GM18868 (cell line): ENCODE measurements at regions not wholly inside any gene's neighbourhood (a gene's known extent, or its start where the extent isn't known, plus 50 kb on each side); places are given as distances from the start of the nearest gene placed in this dataset.
A peak's percentile ranks its signal among the peaks of the same experiment; 100 is the strongest.

Experiments
- ATAC-seq: cut with Tn5 transposase; IDR thresholded peaks from one replicate; pipeline ENCODE4 v1.9.1; 2021; ENCODE audit warnings: mild to moderate bottlenecking, moderate library complexity; ENCODE audit not compliant: unreplicated experiment

DNA sequence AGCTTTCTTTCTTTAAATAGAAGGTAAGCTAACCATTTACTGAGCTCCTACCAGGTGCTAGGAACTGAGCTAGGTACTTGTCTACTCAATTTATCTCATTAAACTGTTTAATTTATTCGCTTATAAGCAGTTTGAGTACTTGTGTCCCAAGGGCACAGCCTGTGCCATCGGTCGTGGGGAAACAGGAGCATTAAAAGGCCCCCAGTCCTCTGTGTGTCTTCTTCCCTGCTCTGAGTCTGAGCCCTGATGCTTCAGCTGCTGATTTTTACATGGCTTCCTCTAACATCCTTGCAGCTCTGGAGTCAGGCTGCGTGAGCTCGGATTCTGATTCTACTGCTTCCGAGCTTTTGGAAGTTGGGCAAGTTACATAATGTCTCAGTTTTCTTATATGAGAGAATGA, 239.5 kb downstream of the EDEM1 start:
- ATAC-seq: no peak

DNA sequence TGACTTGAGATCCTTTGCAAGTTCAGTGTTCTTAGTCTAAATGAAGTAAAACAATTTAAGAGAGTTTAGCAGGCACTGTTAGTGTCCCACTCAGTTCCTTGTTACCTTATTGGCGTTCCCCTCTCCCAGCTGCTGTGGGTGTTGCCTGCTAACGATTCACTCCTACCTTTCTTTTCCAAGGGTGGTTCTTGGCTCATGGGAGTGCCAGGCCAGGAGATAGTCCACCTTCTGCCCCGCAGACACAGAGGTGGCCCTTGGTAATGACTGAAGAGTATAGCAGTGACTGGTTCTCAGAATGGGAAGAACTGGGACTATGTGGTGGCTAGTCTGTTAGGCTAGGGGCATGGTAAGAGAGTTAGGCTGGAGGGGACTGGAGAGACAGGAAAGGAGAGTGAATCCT, 240.4 kb downstream of the EDEM1 start:
- no peak for ATAC-seq

DNA sequence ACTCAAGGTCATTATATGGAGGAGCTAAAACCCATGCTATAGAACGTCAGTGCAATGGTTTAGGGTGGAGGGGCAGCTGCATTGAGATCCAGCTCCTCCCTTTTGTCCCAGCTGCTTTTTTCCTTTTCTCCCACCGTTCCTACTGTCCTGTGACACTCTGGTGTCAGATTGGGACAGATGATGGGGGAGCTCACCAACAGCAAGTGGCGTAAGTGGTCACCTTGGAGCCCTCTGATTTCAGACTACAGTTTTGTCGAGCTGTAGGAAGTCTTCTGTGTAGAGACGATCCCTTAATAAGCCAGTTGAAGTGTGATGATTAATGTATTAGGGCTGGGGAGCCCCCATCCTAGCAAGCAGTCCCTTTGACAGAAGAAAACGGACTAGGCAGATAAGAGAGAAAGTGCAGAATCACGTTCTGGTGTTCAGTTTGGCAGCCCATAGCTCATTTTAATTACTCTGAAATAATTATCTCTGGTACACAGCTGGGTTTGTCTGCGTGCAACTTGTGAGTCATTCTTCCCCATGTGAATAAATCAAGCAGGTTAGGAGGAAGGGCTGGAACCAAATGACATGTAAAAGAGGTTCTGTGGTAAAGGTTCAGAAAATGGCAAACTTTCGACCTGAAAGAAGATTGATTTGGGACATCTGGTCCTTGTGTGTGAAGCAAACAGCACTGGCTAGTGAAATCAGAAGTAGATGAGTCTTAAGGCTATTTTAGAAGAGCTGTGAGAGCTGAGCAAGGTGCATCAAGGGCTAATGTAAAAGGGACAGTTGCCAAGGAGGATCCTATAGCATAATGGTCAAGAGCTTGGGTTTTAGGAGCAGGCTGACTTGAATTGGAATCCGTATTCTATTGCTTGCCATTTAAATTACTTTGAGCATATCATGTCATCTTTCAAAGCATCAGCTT, 241.4 kb downstream of the EDEM1 start:
- ATAC-seq: peak; percentile 77

DNA sequence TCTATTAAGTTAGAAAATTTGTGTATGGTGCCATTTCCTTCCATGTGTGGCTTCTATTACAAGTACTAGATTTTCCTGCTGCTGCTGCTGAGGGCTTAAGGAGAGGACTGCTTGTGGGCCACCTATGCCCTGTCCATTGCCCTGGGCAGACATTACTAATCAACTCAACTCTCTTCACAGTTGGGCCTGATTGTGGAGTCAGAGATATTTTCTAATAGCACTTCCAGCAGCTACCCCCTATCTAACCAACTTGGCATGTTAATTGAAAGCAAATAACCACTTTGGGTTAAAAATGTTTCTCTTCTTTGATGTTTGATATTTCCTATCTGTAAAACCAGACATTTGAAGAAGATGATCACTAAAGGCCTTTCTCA, 242.0 kb downstream of the EDEM1 start:
- ATAC-seq: no peak

DNA sequence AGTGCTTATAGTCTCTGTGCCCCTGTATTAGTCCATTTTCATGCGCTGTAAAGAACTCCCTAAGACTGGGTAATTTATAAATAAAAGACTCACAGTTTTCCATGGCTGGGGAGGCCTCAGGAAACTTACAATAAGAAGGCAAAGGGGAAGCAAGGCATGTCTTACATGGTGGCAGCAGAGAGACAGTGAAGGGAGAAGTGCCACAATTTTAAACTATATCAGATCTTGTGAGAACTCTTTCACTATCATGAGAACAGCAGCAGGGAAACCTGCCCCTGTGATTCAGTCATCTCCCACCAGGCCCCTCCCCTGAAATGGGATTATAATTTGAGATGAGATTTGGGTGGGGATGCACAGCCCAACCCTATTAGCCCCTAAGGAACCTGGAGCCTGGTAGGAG, 243.2 kb downstream of the EDEM1 start:
- ATAC-seq: no peak

DNA sequence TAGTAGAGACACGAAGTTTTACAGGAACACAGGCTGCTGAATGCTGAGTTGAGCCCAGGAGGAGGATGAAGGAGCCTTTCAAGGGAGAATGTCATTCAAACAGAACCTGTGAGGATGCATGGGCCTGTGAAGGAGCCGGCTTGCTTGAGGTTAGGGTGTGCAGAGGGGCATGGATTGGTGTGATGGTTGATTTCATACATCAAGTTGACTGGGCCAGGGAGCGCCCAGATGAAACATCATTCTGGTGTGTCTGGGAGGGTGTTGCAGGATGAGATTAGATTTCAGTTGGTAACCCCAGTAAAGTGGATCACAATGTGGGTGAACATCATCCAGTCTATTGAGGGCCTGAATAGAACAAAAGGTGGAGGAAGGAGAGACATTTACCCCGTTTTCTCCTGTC, 243.6 kb downstream of the EDEM1 start:
- no peak for ATAC-seq

DNA sequence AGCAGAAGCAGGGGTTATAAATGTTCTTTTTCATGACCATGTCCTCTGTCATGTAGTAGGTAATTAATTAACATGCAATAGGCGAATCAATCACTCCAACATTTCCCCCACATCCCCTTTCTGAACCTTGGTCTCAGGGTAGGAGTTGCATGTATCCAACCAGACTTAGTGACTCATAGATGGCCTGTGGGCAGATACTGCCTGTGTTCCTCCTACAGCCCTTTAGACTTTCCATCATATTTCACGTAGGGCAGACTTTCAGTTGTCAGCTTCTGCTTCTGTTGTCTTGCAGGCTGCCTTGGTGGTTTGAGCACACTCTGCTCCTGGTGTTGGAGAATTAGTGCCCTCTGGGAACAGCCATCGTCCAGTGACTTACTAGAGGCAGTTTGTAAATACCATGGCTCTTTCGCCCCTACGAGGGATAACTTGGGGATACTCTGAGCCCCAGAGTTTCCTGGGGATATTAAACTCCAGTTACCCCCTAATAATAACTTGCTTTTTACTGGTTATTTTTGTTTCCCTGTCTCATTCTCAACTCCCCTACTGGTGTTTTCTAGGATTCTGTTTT, 244.4 kb downstream of the EDEM1 start:
- no peak for ATAC-seq

DNA sequence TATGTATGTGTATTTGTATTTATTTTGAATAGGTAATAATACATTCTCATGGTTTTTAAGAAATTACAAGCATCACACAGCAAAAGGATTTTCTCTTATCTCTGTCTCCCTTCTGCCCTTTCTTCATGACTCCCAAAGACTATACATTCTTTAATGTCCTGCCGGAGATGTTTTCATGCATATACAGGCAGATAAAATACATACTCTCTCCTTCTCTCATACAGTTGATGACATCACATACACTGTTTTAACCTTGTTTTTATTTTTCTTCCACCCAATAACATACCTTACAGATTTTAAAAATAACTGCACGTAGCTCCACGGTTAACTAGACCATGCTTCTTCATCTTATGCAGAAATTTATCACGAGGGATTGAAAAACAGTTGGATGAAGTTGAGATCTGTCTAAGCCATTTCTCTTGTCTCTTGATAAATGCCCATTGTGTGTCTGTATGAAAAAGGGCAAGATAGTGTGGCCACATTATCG, 249.8 kb downstream of the EDEM1 start:
- no peak for ATAC-seq

DNA sequence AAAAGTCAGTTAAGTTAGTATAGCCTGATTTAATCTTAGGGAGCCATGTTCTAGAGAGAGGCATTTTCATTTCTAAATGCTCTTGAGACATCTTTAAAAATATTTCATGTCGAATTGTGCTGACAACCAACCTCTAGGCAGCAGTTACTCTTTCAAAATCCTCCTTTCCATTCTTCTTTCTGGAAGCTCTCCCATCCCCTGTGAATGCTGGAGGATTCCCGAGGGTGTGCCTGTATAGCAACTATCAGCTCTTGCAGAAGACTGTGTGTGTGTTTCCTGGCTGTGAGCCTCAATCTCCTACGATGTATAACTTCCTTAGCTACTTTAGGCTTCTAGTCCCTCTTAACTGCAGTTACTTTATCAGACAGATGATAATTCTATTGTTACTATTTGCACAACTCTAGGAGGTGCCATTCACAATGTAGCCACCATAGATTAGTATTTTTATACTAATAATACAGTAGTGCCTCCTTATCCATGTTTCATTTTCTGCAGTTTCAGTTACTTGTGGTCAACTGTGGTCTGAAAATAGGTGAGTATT, 250.3 kb downstream of the EDEM1 start:
- ATAC-seq: no peak

DNA sequence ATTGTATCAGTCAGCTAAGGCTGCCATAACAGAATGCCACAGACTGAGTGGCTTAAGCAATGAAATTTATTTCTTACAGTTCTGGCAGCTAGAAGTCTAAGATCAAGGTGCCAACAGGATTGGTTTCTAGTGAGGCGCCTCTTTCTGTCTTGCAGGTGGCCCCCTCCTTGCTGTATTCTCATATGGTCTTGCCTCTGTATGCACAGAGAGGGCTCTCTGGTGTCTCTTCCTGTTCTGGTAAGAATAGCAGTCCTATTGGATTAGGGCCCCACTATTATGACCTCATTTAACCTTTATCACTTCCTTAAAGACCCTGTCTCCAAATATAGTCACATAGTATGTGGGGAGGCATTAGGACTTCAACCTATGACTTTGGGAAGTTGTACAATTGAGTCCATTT, 253.9 kb downstream of the EDEM1 start:
- ATAC-seq: no peak

DNA sequence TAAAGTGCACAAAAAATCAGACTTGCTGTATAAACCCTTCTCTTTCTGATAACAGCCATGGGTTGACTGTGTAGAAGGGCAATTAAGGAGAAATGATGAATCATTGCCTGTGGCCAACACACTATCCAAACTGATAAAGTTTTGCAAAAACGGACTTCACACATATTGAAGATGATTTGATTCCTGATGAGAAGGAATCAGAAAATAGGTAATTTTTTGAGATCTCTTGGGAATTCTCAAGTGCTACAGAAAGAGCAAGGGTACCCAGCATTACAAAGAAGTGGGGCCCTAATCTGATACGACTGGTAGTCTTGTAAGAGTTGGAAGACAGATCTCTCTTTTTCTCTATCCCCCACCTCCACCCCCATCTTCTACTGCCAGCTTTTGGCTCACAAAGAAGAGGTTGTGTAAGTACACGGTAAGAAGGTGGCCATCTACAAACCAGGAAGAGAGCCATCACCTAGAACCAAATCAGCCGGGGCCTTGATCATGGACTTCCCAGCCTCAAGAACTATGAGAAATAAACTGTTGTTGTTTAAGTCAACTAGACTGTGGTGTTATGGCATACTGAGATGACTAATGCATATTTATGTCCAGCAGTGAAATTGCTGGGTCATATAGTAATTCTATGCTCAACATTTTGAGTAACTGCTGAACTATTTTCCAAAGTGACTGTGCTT, 254.7 kb downstream of the EDEM1 start:
- ATAC-seq: no peak

DNA sequence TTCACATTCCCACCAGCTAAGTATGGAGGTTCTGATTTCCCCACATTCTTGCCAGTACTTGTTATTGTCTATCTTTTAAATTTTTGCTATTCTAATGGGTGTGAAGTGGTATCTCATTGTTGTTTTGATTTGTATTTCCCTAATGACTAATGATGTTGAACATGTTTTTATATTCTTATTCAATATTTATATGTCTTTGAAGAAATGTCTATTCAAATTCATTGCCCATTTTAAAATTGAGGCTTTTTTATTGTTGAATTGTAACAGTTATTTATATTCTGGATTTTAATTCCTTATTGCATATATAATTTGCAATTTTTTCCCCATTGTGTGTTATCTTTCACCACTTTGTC, 255.3 kb downstream of the EDEM1 start:
- ATAC-seq: no peak

DNA sequence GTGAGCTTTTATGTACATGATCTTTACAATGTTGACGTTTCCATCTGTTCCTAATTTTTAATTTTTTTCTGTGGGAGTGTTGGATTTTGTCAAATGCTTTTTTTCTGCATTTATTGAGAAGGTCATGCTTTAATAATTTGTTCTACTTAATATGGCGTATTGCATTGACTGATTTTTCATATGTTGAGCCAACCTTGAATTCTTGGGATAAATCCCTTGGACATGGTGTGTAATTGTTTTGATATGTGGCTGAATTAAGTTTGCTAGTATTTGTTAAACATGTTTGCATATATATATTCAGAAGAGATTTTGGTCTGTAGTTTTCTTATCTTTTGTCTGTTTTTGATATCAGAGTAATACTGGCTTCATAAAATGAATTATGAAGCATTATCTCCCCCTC, 256.7 kb downstream of the EDEM1 start:
- ATAC-seq: no peak

DNA sequence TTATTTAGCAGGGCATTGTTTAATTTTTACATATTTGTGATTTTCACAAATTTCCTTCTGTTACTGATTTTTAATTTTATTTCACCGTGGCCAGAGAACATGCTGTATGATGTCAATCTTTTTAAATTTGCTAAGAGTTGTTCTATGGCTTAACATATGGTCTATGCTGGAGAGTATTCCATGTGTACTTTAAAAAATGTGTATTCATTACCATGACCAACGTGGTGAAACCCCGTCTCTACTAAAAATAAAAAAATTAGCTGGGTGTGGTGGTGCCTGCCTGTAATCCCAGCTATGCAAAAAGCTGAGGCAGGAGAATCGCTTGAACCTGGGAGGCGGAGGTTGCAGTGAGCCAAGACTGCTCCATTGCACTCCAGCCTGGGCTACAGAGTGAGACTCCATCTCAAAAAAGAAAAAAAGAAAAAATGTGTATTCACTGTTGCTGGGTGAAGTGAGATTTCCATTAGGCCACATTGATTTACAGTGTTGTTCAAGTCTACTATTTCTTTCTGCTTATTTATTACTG, 258.2 kb downstream of the EDEM1 start:
- no peak for ATAC-seq

DNA sequence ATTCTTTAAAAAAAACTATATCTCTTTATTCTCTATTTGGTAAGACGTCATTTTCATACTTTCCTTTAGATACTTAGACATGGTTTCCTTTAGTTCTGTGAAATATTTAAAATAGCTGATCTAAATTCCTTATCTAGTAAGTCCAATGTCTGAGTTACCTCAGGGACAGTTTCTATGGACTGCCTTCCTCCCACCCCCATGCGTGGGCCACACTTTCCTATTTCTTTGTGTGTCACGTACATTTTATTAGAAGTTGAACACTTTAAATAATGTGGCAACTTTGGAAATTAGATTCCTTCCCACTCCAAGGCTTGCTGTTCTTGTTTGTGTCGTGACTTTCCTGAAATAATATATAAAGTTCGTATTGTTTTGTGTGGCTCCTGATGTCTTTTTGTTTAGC, 260.7 kb downstream of the EDEM1 start:
- ATAC-seq: no peak

DNA sequence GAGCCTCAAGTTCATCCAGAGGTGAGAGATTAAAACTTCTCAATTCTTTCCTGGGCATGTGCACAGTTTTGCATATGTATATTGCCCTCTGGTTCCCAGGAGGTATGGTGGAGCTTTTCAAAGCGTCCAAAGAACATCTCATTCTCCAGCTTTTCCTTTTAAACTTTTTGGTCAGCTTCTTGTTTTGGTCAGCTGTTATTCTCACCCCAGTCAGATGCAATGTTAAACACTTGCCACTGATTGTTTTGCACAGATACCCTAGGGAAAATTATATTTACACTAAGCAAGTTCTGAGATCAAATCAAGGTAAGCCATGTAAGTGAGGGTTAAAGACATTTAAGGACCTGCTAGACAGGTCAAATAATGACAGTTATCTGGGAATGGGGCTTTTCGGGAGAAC, 261.3 kb downstream of the EDEM1 start:
- no peak for ATAC-seq

DNA sequence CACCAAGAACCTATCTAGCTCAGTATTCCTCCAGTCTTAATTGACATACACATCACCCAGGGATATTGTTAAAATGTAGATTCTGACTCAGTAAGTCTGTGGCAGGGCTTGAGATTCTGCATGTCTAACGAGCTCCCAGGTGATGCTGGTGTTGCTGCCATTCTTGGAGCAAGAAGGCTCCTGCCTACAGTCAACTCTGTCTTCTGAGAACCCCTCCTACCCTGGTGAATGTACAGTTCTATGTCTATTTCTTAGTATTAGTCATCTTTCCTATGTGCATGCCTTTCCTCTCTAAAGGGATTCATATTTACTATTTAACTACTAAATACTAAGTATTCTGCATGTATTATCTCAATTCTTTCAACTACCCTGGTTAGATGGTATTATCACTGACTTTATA, 268.7 kb downstream of the EDEM1 start:
- peak; percentile 69 for ATAC-seq

DNA sequence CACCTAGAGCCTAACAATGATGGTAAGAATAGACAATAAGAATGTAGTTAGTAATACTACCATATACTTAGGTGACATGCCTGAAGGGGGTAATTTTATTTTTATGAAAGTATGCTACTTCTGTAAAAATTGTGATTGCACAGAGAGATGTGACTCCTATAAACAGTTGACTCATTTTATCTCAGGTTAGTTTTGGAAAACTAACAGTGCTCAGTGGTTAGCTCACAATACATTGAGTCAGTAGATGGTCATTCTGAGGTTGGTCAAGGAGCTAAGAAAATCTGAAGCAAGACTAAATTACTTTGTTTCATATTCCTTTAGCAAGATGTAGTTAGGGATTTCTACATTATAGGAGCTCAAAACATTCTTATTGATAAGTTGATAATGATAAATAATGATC, 271.0 kb downstream of the EDEM1 start:
- ATAC-seq: no peak

DNA sequence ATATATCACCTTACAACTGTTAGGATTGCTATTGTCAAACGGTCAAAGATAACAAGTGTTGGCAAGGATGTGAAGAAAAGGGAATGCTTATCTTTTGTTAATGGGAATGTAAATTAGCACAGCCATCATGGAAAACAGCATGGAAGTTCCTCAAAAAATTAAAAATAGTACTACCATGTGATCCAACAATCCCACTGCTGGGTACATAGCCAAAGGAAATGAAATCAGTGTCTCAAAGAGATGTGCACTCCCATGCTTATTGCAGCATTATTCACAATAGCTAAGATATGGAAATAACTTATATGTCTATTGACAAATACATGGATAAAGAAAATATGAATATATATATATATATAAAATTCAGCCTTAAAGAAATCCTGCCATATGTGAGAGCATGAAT, 274.6 kb downstream of the EDEM1 start:
- no peak for ATAC-seq

DNA sequence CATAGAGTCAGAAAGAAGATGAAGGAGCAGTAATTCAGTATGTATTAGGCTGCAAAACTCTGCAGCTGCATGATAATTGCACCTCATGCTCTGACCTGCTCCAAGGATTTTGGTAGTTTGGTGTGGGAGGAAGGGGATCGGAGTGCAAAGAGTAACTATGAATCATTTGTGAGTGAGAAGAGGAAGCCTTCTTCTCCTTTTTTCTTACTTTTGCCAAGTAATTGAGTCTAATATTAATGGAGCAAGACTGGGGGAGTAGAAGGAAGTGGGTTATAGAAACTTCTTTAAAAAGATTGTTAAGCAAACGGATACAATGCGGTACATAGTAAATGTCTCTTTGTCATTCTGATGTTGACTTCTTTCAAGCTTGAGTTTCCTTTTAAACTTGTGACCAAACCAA, 276.5 kb downstream of the EDEM1 start:
- ATAC-seq: no peak

DNA sequence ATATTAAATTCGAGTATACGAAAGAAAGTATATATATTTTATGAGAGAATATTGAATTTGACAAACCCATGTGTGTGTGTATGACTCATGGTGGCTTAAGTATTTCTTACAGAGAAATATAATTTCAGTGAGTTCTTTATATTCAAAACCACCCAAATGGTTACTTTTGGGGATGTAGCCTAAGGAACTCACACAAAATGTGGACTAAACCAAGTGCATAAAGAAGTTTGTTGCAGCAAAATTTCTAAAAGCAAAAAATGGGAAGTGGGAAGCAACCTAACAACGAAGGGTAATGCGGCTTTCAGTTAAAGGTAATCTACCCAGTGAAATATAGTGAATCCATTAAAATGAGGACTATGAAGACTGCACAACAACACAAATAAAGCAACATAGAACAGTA, 277.1 kb downstream of the EDEM1 start:
- no peak for ATAC-seq

DNA sequence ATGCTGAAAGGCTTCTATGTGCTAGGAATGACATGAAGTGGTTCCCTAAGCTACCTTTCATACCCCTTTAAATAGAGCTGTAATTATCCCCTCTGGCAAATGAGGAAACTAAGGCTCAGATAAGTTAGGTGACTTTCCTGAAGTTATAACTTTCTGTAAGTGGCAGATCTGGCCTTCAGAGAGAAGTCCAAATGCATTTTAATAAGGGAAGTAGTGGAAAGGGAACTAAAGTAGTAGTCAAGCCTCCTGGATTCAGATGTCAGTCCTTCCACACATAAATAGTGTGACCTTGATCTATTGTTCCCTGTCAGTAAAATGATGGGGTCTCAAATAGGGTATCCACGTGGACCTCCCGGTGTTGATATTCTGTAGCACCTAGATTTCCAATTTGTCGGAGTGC, 277.7 kb downstream of the EDEM1 start:
- no peak for ATAC-seq
